ENCODE measurements at regions not wholly inside any gene's neighbourhood (a gene's known extent, or its start where the extent isn't known, plus 50 kb on each side); places are given as distances from the start of the nearest gene placed in this dataset.
"Not testable (repeated sequence)": the region's sequence is repeated elsewhere in the genome, so short reads cannot be mapped to it uniquely, and the experiment has no call there.

DNA sequence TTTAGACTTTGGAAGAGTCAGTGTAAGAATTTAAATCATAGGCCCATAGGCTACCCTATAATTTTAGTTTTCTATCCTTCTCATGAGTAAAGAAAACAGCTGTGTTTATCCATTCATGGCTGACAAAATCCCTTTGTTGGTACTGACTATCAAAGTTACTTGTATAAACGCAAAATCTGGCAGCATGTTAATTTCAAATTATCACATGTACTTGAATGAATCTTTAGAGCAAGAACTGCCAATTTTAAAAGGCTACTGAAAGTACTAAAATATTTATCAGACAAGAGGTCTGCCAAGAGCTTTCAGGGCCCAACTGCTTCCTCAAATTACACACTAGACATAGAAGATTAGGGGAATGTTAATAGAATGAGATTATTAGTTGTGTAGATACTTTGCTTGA lies 66.6 kb downstream of the MYL12B start:
- no peak for DNase-seq

DNA sequence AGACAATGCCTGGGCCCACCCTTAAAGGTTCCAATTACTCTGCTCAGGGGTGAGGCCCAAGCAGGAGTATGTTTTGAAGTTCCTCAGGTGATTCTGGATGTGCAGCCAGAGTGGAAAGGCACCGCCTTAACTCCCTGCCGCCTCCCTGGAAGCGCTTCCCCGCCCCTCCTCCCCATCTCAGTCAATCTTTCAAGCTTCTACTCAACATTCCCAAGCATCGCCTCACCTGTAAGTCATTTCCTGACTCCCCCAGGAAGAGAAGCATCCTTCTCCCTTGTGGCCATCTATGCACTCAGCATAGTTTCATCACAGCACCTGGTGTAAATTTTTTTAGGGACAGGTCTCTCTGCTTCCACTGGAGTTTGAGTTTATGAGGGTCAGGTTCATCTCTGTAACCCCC lies 67.5 kb downstream of the MYL12B start:
- DNase-seq = no peak

DNA sequence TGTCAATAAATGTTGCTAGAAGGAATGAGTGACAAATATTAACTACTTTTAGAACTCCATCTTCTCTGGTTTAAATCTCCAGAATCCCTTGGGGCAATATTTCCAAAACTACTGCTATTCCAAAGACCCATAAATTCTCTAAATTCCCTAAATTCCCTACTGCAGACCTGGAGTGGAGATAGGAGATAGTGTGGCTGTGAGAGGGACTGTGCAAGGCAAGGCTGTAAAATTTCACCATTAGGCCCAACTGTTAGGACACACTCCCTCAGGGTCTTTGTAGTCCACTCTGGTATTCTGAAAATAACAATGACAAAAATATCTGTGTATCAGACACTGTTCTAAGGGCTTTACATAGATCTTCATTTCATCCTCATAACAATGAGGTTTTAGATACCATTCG lies 67.9 kb downstream of the MYL12B start:
- DNase-seq = no peak

- DNase-seq = no peak
These were observed 68.7 kb downstream of the MYL12B start for GRCh38 chr18:3330622-3331021.

DNA sequence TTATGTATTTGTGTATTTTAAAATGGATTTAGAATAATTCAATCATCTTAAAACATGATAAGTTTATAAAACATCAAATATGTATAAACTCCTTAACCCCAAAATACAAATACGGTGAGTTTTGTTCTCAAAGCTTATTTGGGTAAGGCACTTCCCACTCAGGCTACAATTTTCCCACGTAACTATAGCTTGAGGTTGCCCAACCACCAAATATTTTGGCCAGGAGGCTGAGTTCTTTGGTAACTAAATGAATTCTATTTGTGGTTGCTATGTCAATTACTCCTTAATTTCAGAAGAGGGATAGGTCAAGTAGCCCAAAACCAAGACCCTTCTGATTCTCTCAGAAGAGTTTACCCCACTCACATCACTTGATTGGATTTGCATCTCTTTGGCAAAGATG lies 70.4 kb downstream of the MYL12B start:
- DNase-seq = no peak

DNA sequence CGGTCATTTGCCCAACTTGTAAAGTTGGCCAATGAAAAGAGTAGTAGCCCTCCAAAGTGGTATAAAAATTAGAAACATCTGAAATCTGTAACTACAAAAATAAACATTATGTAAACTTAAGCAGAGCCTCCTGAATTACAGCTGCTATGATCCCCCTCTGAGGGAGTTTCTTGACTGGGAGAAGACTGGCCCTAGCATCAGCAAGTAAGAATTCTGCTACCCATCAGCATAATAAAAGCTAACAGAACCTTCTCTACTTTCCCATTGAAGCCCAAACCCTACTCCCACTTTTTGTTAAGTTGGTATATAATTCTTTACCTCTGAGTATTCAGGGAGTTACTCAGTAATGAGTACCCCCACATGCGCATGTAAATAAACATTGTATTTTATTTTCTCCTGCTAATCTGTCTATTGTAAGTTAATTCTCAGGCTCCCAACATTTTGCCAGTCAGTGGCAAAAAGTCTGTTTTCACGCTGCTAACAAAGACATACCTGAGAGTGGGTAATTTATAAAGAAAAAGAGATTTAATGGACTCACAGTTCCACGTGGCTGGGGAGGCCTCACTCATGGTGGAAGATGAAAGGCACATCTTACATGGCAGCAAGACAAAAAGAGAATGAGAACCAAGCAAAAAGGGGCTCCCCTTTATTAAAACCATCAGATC lies 71.3 kb downstream of the MYL12B start:
- DNase-seq = no peak

GRCh38 chr18:3333721-3334386 lies 71.9 kb downstream of the MYL12B start:
- no peak for DNase-seq

DNA sequence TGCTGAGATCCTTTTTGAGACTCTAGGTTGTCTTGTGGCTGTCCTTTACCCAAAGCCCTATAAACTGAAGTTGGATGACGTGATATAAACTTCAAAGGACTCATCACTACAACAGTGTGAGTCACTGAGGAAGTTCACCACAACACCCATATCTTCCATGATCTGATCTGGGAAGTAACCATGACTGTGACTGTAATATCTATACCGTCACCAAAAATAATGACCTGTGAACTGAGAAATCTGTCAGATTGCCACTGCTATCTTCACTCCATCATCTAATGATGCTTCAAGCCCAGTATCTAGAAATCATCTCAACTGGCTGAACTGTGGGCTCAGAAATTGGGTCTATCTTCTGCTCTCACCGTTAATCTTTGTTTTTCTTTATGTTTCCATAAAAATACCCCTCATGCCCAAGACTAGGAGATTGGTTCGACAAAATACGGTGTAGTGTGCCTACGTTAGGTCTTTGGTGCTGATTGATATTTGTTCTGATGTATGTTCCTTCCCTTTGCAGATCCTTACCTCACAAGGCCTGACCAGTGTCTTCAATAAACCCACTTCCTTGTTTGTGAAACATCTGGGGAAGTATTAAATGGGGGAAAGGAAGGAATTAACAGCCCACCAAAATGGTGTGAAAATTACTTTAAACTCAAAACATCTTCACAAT lies 78.2 kb downstream of the MYL12B start:
- DNase-seq = no peak

DNA sequence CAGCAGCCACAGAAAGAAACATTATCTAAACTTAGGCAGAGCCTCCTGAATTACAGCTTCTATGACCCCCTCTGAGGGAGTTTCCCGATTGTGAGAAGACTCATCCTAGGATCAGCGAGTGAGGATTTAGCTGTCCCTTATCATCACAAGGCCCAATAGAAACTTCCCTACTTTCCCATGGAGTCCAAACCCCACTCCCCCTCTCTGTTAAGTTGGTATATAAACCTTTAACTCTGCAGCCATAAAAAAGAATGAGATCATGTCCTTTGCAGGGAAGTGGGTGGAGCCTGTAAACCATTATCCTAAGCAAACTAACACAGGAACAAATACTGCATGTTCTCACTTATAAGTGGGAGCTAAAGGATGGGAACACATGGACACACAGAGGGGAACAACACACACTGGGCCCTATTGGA lies 78.8 kb downstream of the MYL12B start:
- DNase-seq = no peak

DNA sequence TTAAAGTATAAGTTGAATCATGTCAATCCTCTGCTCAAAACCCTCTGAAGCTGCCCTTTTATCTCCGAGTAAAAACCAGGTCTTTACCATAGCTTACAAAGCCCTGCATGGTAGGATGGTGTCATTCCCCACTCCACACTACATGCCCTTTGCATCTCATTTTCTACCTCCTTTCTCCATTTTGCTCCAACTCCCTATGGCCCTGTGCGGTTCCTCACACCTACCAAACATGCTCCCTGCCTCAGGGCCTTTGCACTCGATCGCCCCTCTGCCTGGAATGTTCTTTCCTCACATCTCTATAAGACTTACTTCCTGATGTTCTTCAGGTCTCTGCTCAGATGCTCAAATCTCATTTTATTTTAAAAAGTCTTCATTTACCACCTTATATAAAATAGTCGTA lies 80.7 kb downstream of the MYL12B start:
- no peak for DNase-seq

GRCh38 chr18:3345452-3345851 lies 83.5 kb downstream of the MYL12B start:
- DNase-seq = no peak

GRCh38 chr18:3345885-3346284 lies 84.0 kb downstream of the MYL12B start:
- DNase-seq = no peak

DNA sequence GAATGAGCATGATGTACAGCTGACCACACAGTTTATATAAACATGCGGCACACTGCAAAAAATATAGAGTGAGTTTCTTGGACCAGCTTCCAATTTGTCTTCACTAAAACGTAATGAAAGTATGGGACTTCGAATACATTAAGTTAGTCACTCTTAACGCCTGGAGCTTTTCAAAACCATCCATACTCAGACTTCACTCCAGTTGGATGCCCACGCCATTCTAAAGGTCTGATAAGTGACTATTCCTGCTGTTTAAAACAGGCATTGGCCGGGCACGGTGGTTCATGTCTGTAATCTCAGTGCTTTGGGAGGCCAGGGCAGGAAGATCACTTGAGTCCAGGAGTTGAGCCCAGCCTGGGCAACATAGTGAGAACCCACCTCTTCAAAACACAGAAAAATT lies 84.6 kb downstream of the MYL12B start:
- no peak for DNase-seq

- no peak for DNase-seq
These were observed 85.4 kb downstream of the MYL12B start for GRCh38 chr18:3347286-3347803.

DNA sequence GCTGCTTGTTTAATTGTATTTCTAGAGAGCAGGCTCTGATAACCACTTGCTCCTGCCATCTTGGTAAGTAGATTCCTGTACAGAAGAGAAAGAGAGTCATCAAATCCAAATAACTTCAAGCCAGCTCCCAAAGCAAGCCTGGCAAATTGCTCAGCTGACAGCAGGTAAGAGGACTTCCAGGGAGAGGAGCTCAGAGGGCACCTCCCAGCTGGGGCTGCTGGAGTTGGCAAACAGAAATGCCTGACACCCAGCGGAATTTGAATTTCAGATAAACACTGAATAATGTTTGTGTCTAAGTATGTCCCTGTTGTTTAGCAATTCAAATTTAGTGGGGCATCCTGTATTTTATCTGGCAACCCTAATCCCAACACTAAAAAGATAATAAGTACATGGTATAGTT lies 86.2 kb downstream of the MYL12B start:
- no peak for DNase-seq

GRCh38 chr18:3349046-3349841 lies 87.3 kb downstream of the MYL12B start:
- not testable (repeated sequence) for DNase-seq

DNA sequence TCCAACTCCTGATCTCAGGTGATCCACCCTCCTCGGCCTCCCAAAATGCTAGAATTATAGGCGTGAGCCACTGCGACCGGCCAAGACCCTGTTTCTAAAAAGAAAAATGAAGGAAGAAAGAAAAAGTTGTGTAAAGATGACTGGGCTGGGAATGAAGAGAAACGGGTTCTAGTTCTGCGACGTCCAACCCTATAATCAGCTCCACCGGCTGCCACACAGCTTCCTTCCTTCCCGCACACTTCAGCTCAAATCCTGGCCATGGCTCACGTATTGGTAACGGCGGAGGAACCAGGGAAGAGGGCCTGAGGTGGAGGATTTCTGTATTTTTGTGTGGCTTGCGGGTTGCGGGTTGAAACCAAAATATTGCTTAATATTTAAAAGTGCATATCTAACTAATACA lies 88.1 kb downstream of the MYL12B start:
- no peak for DNase-seq

GRCh38 chr18:3350566-3351527 lies 88.9 kb downstream of the MYL12B start:
- DNase-seq = no peak

DNA sequence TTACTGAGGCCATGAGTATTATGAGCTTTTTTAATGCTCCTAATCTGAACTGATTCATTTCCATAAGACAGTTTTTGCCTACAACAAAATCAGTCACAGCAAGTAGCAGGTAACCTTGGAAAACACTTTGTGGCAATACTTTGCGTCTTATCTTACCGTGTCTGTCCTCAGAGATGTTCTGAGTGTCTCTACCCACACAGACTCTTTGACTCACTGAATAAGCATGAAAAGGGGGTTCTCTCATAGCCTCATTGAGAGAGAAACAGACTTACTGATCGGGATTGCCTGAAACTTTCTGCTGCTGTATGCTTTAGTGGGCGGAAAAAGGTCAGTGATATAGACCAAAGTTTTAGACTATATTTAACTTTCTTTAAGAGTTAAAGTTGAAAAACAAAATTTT lies 92.6 kb downstream of the MYL12B start:
- no peak for DNase-seq

- peak; percentile 1 for DNase-seq
These were observed 93.4 kb upstream of the TGIF1 start for GRCh38 chr18:3356614-3357013.

DNA sequence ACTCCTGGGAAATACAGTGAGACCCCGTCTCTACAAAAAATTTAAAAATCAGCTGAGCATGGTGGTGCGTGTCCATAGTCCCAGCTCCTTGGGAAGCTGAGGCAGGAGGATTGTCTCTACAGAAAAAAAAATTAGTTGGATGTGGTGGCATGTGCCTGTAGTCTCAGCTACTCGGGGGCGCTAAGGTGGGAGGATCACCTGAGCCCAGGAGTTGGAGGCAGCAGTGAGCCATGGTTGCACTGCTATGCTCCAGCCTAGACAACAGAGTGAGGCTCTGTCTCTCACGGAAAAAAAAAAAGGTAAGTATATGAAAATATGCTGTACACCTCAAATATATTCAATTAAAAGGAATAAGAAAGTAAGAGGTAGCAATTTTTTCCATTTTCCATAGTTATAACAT lies 92.5 kb upstream of the TGIF1 start:
- DNase-seq = no peak

- DNase-seq = no peak
These were observed 91.7 kb upstream of the TGIF1 start for GRCh38 chr18:3358310-3358709.

Data from CD4-positive, alpha-beta T cell treated with Interleukin-21 for 1 hour (primary cell).